ENCODE measurements at regions not wholly inside any gene's neighbourhood (a gene's known extent, or its start where the extent isn't known, plus 50 kb on each side); places are given as distances from the start of the nearest gene placed in this dataset.

- Mint-ChIP-seq H3K9me3 (peaks cover 0 to 2% (median 0%) of the 10 kb centered on the region in 7 donors), H3K27me3 (ENCODE audit: low read depth in 3 of 3) (peaks cover 0 to 2% (median 2%) of the 10 kb centered on the region in 3 donors)
Observed at GRCh38 chr1:63103682-63104081, 218.7 kb upstream of the FOXD3 start.

GRCh38 chr1:63107066-63107465 is 215.3 kb upstream of the FOXD3 start:
- TF ChIP-seq CTCF (IDR thresholded peaks at IDR 0.05), result no peak
- Histone ChIP-seq H3K4me3 (replicated peaks in 1 of 3; ENCODE audit: low read depth in 2 of 3, low read length in 3 of 3) (no peak overlapping the region), H3K4me2 (replicated peaks; ENCODE audit: extremely low read depth, low read length, poor library complexity, severe bottlenecking) (no peak overlapping the region), H3K9me3 (replicated peaks in 1 of 2; ENCODE audit: control insufficient read depth in 1 of 2, insufficient read depth in 1 of 2, low read length in 2 of 2) (no peaks in the 10 kb centered on the region), H3K79me2 (ENCODE audit: insufficient read depth, low read length) (no peaks in the 10 kb centered on the region), H3K36me3 (replicated peaks in 1 of 2; ENCODE audit: control insufficient read depth in 1 of 2, insufficient read depth in 2 of 2, low read length in 2 of 2) (no peaks in the 10 kb centered on the region), H3K27me3 (ENCODE audit: control insufficient read depth in 2 of 2, insufficient read depth in 2 of 2, low read length in 2 of 2) (peaks cover 0 to 9% of the 10 kb centered on the region in 2 donors), H4K20me1 (ENCODE audit: insufficient read depth, low read length) (no peaks in the 10 kb centered on the region), H3K27ac (ENCODE audit: low read depth in 1 of 2, low read length in 2 of 2) (no peak overlapping the region), H3K4me1 (ENCODE audit: control insufficient read depth in 1 of 2, insufficient read depth in 2 of 2, low read length in 2 of 2) (no peaks in the 10 kb centered on the region), H2AFZ (ENCODE audit: insufficient read depth, low read depth, low read length, poor library complexity, severe bottlenecking) (no peak overlapping the region), H3K9ac (ENCODE audit: insufficient read depth, low read length, poor library complexity, severe bottlenecking) (no peak overlapping the region)
- peaks cover 2 to 8% (median 4%) of the 10 kb centered on the region in 3 donors for H3K27me3 Mint-ChIP-seq (ENCODE audit: low read depth in 3 of 3)
- H3K9me3 Mint-ChIP-seq, result peaks cover 0 to 2% (median 0%) of the 10 kb centered on the region in 7 donors
- H3K4me3 Mint-ChIP-seq, result no peak overlapping the region
- no peaks in the 10 kb centered on the region for H3K36me3 Mint-ChIP-seq
- H3K4me1 Mint-ChIP-seq, result no peaks in the 10 kb centered on the region
- WGBS (ENCODE audit: insufficient coverage), result 50% methylated on average over 1 of the region's 1 CpG
- intact Hi-C loops (cut with micrococcal nuclease), result no loop called here
- DNase-seq, result no peak
- no peak overlapping the region for H3K27ac Mint-ChIP-seq

More at GRCh38 chr1:63103682-63104081, 218.7 kb upstream of the FOXD3 start:
- H3K4me3 ChIP-seq (replicated peaks in 1 of 3; ENCODE audit: low read depth in 2 of 3, low read length in 3 of 3), result no peak overlapping the region
- intact Hi-C loops (cut with micrococcal nuclease), result no loop called here
- DNase-seq, result no peak
- Mint-ChIP-seq H3K36me3 (no peaks in the 10 kb centered on the region), H3K27ac (no peak overlapping the region), H3K4me3 (no peak overlapping the region), H3K4me1 (no peaks in the 10 kb centered on the region)
- H3K27me3 ChIP-seq (ENCODE audit: control insufficient read depth in 2 of 2, insufficient read depth in 2 of 2, low read length in 2 of 2), result no peaks in the 10 kb centered on the region
- TF ChIP-seq CTCF (IDR thresholded peaks at IDR 0.05), result no peak
- H3K9ac ChIP-seq (ENCODE audit: insufficient read depth, low read length, poor library complexity, severe bottlenecking), result no peak overlapping the region
- no peak overlapping the region for H2AFZ ChIP-seq (ENCODE audit: insufficient read depth, low read depth, low read length, poor library complexity, severe bottlenecking)
- no peaks in the 10 kb centered on the region for H3K4me1 ChIP-seq (ENCODE audit: control insufficient read depth in 1 of 2, insufficient read depth in 2 of 2, low read length in 2 of 2)
- H3K36me3 ChIP-seq (replicated peaks in 1 of 2; ENCODE audit: control insufficient read depth in 1 of 2, insufficient read depth in 2 of 2, low read length in 2 of 2), result no peaks in the 10 kb centered on the region
- no peak overlapping the region for H3K4me2 ChIP-seq (replicated peaks; ENCODE audit: extremely low read depth, low read length, poor library complexity, severe bottlenecking)
- H3K79me2 ChIP-seq (ENCODE audit: insufficient read depth, low read length), result no peaks in the 10 kb centered on the region
- H3K9me3 ChIP-seq (replicated peaks in 1 of 2; ENCODE audit: control insufficient read depth in 1 of 2, insufficient read depth in 1 of 2, low read length in 2 of 2), result no peaks in the 10 kb centered on the region
- H3K27ac ChIP-seq (ENCODE audit: low read depth in 1 of 2, low read length in 2 of 2), result no peak overlapping the region
- H4K20me1 ChIP-seq (ENCODE audit: insufficient read depth, low read length), result no peaks in the 10 kb centered on the region
- no CpG with 5 or more reads among the region's 1 CpG for WGBS (ENCODE audit: insufficient coverage)

Data from CD14-positive monocyte (primary cell).